Vagina (tissue), 2 donors: ENCODE measurements at regions not wholly inside any gene's neighbourhood (a gene's known extent, or its start where the extent isn't known, plus 50 kb on each side); places are given as distances from the start of the nearest gene placed in this dataset.

Experiments used
- CTCF ChIP-seq, 3 experiments: fragments of 450-650 bp in 2 of 3; fragments of 200-600 bp in 1 of 3; sonication (generic) in 1 of 3; IDR thresholded peaks; one replicate each; pipeline ENCODE4 v1.5.1; 2017 to 2019; ENCODE audit warnings: antibody characterized with exemption in 3 of 3, mild to moderate bottlenecking in 2 of 3, moderate library complexity in 2 of 3
- POLR2A ChIP-seq, 2 donors: fragments of 450-650 bp; IDR thresholded peaks; one replicate each; pipeline ENCODE4 v1.6.1; 2017; ENCODE audit warnings: antibody characterized with exemption in 2 of 2, mild to moderate bottlenecking in 2 of 2, moderate library complexity in 2 of 2

GRCh38 chr6:44034391-44034861, 92.8 kb downstream of the MRPL14 start:
- TF ChIP-seq CTCF (IDR thresholded peaks at IDR 0.05) = no peak
- TF ChIP-seq POLR2A (IDR thresholded peaks at IDR 0.05) = no peak
